ENCODE measurements at regions not wholly inside any gene's neighbourhood (a gene's known extent, or its start where the extent isn't known, plus 50 kb on each side); places are given as distances from the start of the nearest gene placed in this dataset.

- DNase-seq: no peak
These were observed 338.1 kb upstream of the MMS22L start for GRCh38 chr6:97621111-97621510.

DNA sequence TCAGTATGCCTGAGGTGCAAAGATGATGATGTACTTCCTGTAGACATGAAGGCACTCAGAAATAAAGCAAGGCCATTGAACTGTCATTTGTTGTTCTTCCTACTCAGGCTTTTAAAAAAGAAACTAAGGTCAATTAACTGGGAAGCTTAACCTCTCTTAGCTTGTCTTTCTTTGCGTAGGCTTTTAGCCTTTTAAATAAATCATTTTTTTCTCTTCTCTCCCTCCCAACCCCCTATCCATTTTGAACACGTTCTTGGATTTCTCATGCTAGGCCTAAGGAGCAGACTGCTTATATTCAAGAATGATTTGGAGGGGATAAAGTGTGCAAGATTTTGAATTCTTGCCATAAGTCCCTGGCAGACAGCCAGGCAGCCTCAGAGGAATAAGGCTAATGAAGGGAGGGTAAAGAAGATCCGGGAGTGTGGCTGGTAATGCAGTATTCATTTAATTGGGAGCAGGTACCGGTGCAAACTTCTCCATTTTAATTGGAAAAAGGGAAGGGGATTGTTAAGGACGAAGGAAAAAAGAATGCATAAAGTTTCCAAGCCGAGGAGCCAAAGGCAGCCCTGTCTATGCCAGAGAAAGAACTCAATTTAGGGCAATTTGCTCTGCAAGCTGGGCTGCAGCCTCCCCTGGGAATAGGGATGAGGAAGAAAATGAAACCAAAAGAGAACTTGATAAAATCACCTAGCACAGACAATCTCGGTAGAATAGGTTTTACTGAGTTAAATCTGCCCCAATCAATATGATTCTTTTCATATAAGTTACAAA lies 343.8 kb upstream of the MMS22L start:
- DNase-seq: no peak

DNA sequence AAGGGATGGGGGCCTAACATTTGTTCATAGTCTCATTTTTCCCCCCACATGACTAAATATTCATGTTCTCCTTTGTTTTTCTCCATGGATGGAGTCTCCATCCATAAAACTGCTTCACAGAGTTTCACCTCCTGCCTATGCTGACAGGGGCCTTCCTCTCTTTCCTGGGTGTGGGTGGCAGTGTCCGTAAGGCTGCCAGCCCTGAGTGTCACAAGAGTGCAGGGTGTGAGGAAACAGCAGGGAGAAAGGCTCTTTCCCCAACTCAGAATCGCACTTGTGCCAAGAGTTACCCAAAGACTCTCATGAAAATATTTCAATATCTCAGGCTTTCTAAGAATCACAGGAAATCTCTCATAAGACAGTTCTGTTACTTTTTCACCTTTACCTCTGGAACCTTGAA lies 346.2 kb upstream of the MMS22L start:
- DNase-seq: no peak

DNA sequence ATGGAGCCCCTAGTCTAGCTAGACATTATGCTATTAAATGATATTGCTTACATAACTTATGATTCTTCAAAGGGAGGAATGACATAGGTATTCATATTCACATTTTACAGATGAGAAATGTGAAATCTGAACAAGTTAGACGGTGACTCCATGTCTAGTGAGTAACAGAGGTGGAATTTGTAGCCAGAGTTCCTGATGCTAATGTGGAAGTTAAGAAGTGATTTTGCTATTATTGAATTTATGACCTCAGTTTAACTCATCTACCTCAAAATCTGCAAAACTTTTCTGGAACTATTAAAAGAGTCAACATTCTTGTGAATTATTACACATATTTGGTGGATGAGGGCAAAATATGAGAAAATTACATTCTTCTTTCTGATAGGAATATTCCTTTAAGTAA lies 347.6 kb upstream of the MMS22L start:
- DNase-seq: no peak

- no peak for DNase-seq
These were observed 349.3 kb upstream of the MMS22L start for GRCh38 chr6:97632341-97632740.

DNA sequence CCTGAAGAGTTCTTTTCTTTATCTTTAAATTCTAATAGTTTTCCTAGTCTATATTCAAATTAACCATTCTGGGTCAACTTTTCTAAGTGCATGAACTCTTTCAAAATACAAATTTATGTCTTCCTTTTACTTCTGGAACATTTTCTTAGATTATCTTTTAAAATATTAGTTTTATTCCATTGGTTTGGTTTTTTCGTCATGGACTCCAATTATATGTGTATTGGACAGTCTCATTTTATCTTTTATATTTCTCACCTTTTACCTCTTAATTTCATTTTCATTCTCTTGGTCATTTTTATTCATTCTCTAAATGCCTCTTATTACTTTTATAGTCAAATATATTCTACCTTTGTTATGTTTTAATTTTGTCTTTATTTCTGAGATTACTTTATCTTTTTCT lies 356.7 kb upstream of the MMS22L start:
- DNase-seq: no peak

DNA sequence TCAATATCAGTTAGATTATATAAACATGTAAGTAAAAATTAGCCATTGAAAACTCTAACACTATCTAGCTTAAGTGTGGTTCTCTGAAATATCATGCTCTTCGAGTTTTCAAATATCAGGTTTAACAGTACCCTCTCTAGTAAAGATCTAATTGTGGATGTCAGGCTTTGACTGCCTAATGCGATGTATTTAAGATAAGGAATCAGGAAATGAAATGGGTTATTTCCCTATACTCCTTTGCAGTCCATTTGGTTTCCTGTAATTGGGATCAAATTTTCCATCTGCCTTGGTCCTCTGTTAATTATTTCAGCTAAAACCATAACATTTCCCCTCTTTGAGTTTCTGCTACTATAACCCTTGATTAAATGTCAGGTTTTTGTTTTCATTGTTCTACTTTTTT lies 361.3 kb upstream of the MMS22L start:
- DNase-seq: no peak

- no peak for DNase-seq
These were observed 362.7 kb upstream of the MMS22L start for GRCh38 chr6:97645757-97646156.

DNA sequence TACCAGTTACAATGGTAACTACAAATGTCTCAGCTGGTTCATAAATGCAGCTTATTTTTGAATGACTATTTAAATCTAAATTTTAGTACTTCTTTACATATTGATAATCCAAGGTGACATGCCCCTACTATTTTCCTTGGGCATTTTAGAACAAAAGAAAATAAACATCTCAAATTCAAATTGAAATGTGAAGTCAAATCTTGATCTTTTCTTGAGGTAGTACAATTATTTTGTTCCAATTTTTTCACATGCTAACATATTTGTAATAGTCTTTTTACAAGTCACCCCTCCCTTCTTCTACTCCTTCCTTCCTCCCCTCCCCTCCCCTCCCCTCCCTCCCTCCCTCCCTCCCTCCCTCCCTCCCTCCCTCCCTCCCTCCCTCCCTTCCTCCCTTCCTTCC lies 370.1 kb upstream of the MMS22L start:
- no peak for DNase-seq

DNA sequence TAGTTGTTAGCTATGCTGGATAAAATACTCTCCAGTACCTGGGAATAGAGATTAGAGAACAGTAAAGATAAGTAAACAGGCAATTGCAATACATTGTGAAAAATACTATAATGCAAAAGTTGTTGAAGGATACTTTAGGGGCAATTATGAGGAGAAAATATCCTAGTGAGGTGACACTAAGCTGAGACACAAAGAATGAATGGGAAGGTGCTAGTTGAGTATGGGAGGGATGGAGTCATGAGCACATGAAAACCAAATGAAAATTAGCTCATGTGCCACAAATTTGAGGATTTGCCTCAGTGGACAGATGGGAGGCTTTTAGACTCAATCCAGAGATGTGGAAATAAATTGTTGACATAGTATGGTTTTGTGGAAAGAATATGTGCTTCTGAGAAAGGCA lies 370.5 kb upstream of the MMS22L start:
- no peak for DNase-seq

- no peak for DNase-seq
These were observed 371.7 kb upstream of the MMS22L start for GRCh38 chr6:97654674-97655073.

- no peak for DNase-seq
These were observed 373.2 kb upstream of the MMS22L start for GRCh38 chr6:97656236-97656635.

DNA sequence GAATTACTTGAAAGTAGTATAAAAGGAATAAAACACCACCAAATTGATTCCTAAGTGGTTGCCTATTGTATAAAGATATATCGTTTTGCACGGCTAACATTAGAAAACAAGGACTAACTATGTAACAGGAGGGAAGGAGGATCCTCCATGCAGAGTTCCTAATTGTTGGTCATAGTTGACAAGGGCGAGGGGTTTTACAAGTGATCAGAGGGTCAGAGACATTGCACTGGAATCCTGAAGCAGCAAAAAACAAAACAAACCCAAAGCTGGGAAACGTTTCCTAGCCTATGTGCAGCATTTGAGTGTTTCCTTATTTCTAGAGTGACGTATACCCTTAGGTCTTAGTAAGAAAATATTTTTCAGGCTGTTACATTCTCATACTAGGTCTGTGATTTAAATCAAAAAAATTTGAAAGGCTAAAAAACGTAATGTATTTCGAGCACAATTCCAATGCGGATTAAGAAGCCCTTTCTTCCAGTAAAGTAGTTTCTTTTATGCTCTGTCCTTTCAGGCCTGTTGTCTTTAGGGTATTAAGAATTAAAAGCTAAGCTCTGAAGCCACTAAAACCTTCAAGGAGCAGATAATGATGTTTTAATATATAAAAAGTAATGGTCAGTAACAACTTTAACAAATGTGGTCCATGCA lies 373.8 kb upstream of the MMS22L start:
- no peak for DNase-seq

- no peak for DNase-seq
These were observed 375.1 kb upstream of the MMS22L start for GRCh38 chr6:97658090-97658489.

DNA sequence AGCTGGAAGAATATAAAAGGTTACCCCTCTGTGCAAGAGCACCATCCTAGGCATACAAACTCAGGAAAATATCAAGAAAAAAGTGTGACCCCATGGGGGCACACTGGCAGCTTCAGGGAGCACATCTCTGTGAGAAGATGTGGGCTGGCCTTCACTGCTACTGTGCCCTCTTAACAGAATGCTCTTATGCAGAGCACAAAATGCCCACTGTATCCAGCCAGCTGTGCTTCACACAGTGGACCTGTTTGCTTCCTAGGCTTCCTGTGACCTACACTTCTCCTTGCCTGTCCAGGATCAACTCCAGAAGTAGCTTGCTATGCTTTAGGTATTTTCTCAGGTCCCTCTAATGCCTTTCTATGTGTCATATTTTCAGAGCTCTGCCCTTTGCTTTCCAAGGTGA lies 380.2 kb upstream of the MMS22L start:
- no peak for DNase-seq

DNA sequence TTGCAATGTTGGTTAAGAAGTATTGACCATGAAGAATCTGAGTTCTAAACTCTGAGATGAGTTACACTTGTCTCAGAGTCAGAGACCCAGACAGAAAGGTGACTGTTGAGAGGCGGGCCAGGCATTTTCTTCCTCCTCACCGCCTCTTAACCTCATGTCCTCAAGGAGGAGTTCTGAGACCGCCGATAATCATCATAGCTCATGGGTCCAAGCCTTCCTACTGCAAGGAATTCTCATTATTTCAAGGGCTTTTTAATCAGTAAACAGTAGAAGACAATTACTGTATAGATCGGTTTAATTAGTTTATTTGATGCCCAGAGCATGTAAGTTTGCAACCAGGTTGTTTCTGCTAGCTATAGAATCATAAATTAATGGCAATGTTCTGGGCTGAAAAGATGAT lies 382.4 kb upstream of the MMS22L start:
- no peak for DNase-seq

DNA sequence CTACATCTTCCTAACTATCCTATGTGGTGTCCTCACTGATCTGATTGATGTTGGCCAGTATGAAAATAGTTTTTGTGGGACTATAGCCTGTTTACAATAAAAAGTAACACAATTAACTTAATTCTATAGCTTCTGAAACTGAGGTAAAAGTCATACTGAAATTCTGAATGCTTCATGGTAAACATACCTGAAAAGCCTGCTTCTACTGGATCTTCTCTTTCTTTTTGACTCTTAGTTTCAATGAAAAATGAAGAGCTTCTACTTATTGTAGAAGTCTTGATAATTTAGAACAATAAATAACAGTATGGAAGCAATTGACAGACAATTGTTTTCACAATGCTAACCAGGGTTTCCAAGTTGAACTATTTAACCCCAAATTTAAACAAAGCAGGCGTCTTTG lies 383.9 kb upstream of the MMS22L start:
- no peak for DNase-seq

GRCh38 chr6:97668716-97669115 lies 385.7 kb upstream of the MMS22L start:
- DNase-seq: no peak

DNA sequence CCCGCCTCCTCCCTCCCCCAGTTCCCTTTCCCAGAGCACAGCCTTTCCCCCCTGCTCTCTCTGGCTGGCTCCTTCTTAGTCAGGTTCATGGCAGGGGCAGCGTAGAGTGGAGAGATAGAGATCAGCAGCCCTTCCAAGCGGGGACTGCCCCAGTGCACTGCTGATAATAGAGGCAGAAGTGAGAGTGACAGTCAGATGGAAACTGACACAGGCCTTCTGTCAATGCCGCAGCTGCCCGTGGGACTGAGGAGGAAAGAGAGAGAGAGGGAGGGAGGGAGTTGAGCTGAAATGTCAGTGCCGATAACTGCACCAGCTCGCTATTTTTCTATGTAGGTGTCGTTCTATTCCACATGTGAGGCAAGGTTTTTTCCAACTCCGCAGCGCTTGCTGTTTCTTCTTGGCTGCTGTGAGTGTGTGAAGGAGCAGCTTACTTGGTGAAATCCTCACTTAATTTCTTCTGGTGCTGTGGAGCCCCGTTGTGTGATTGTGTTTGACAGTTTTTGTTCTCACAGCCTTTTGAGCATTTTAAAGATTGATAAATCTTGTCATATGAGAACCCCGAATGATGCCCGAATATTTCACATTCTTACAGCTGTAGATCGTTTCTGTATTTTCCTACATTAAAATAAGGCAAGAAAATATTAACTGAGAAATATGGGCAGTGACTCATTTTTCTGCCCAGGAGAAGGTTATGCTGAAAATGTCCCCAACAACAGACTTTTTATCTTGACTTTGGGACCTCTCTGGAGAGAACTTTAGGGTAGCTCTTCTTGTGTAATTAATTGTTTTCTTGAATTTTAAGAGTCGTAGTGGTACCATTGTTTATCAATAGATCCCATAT lies 386.4 kb upstream of the MMS22L start:
- DNase-seq: no peak

GRCh38 chr6:97674802-97675201 lies 391.8 kb upstream of the MMS22L start:
- DNase-seq: no peak

DNA sequence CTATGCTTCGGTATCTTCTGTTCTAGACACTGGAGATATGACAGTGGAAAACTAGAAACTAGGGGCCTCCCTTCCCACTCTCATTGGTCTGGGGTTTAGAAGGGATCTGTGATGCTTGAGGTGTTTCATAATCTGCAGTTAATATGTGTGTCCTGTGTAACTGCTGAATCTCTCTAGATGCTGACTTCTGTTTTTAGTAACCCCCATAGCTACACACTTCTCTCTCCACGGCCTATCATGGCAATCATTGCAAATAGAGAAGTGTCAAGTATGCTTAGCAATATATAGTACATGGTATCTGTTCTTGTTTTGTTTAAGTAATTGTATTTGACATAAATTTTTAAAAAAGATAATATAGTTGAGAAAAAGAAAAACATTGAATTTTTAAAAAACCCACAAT lies 394.6 kb upstream of the MMS22L start:
- DNase-seq: no peak

GRCh38 chr6:97687916-97688315 lies 404.9 kb upstream of the MMS22L start:
- DNase-seq: no peak

DNA sequence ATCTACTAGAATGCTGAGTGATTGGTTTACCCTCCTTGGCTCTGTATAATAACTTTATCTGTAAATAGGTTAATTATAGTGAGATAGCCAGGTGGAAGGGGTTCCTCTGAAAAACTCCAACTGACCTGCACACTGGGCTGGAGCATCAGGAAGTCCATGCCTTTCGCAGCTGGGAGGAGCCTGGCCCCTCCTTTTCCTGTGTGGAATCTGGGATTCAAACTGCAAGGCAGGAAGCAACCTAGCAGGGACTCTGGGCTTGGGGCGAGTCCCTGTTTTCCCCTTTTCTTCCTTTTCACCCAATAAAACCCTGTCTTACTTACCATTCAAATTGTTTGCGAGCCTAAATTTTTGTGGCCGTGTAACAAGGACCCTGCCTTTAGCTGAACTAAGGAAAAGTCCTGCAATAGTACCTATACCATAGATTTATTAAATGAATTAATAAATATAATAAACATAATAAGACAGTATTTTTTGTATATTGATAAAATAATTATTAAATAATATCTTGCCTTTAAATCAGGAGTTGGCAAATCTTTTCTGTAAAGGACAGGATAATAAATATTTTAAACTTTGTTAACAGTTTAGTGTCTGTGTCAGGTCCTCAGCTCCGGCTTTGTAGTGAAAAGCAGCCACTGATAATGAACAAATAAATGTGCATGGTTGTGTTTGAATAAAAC lies 406.2 kb upstream of the MMS22L start:
- DNase-seq: no peak
